Neural progenitor cell (in vitro differentiated cells): ENCODE measurements at regions not wholly inside any gene's neighbourhood (a gene's known extent, or its start where the extent isn't known, plus 50 kb on each side); places are given as distances from the start of the nearest gene placed in this dataset.
A peak's percentile ranks its signal among the peaks of the same experiment; 100 is the strongest.

Experiments used
- DNase-seq: peaks from one replicate; pipeline ENCODE4 v3.0.0-alpha.2; 2016; ENCODE audit warnings: low spot score
- H2AFZ ChIP-seq: fragments of 200-600 bp; sonication (generic); replicated peaks from 2 replicates; pipeline ENCODE4 v1.6.1; 2016; ENCODE audit warnings: antibody characterized with exemption
- H3F3A ChIP-seq: fragments of 200-600 bp; sonication (generic); 2 replicates; pipeline ENCODE4 v1.6.1; 2016; ENCODE audit warnings: antibody characterized with exemption, low read depth
- H3K27ac ChIP-seq: fragments of 200-600 bp; sonication (generic); 2 replicates; pipeline ENCODE4 v1.5.1; 2016; ENCODE audit warnings: mild to moderate bottlenecking
- H3K27me3 ChIP-seq: fragments of 200-600 bp; sonication (generic); 2 replicates; pipeline ENCODE4 v1.6.1; 2016; ENCODE audit warnings: mild to moderate bottlenecking, moderate library complexity
- H3K36me3 ChIP-seq: fragments of 200-600 bp; sonication (generic); 2 replicates; pipeline ENCODE4 v1.5.1; 2016
- H3K4me1 ChIP-seq: fragments of 200-600 bp; sonication (generic); 2 replicates; pipeline ENCODE4 v1.6.1; 2016; ENCODE audit warnings: mixed run types
- H3K4me2 ChIP-seq: fragments of 200-600 bp; sonication (generic); 2 replicates; pipeline ENCODE4 v1.6.1; 2016
- H3K4me3 ChIP-seq: fragments of 200-600 bp; sonication (generic); 2 replicates; pipeline ENCODE4 v1.5.1; 2016
- H3K79me2 ChIP-seq: fragments of 200-600 bp; sonication (generic); 2 replicates; pipeline ENCODE4 v1.6.1; 2016; ENCODE audit warnings: low read depth
- H3K9ac ChIP-seq: fragments of 200-600 bp; sonication (generic); 2 replicates; pipeline ENCODE4 v1.6.1; 2016
- H3K9me3 ChIP-seq: fragments of 200-600 bp; sonication (generic); 2 replicates; pipeline ENCODE4 v1.5.1; 2016; ENCODE audit warnings: low read depth
- H4K20me1 ChIP-seq: fragments of 200-600 bp; sonication (generic); 2 replicates; pipeline ENCODE4 v1.6.1; 2016; ENCODE audit warnings: low read depth
- H3K27ac Mint-ChIP-seq: 3 replicates; pipeline ENCODE4 v1.8.0; 2021; ENCODE audit warnings: mixed read lengths
- H3K27me3 Mint-ChIP-seq: 2 replicates; pipeline ENCODE4 v1.8.0; 2022; ENCODE audit warnings: low read depth, mild to moderate bottlenecking, inconsistent platforms, moderate library complexity, mixed read lengths; ENCODE audit not compliant: insufficient read depth
- H3K36me3 Mint-ChIP-seq: 3 replicates; pipeline ENCODE4 v1.8.0; 2021; ENCODE audit warnings: mixed read lengths
- H3K4me1 Mint-ChIP-seq: 3 replicates; pipeline ENCODE4 v1.8.0; 2021; ENCODE audit warnings: mixed read lengths
- H3K4me3 Mint-ChIP-seq: 3 replicates; pipeline ENCODE4 v1.8.0; 2021; ENCODE audit warnings: mild to moderate bottlenecking, moderate library complexity, mixed read lengths
- H3K9me3 Mint-ChIP-seq: 3 replicates; pipeline ENCODE4 v1.8.0; 2020; ENCODE audit warnings: mixed read lengths
- EZH2 ChIP-seq: fragments of 200-600 bp; sonication (generic); IDR thresholded peaks from 2 replicates; pipeline ENCODE4 v1.6.1; 2017; ENCODE audit warnings: antibody characterized with exemption, mild to moderate bottlenecking, moderate library complexity
- EZH2phosphoT487 ChIP-seq: fragments of 200-600 bp; sonication (generic); IDR thresholded peaks from 2 replicates; pipeline ENCODE4 v1.6.1; 2017; ENCODE audit warnings: antibody characterized with exemption
- TF ChIP-seq, protein P1 (sequence below): fragments of 200-600 bp; sonication (generic); IDR thresholded peaks from 2 replicates; pipeline ENCODE4 v1.5.1; 2017; ENCODE audit warnings: antibody characterized with exemption, mild to moderate bottlenecking

DNA sequence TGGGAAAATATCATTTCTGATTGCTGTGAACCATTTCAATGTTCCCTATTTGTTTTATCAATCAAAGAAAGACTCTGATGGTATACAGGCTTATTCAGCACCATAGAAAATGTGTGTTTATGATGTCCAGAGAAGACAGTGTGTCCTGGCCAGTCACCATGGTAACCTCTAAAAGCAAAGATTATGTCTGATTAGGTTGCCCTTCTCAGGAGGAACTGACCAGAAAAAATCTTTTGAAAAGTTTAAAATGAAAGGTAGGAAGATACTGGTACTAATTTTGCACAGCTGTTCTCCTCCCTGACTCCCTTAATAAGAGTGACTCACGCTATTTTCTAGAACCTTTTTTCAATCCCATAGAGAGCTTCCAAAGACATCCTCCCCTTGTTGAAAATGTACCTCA, 391.8 kb upstream of the DCN start:
- Histone ChIP-seq H3K4me3 (no peak overlapping the region), H3K4me2 (peak overlapping the region; percentile 35), H3F3A (no peaks in the 10 kb centered on the region), H3K27me3 (no peaks in the 10 kb centered on the region), H3K27ac (peak overlapping the region; percentile 40), H4K20me1 (no peaks in the 10 kb centered on the region), H3K9me3 (no peaks in the 10 kb centered on the region), H2AFZ (no peak overlapping the region), H3K9ac (no peak overlapping the region), H3K4me1 (peaks cover 20% of the 10 kb centered on the region), H3K36me3 (no peaks in the 10 kb centered on the region), H3K79me2 (no peaks in the 10 kb centered on the region)
- Mint-ChIP-seq H3K4me3 (no peak overlapping the region), H3K36me3 (no peaks in the 10 kb centered on the region), H3K27me3 (no peaks in the 10 kb centered on the region), H3K9me3 (no peaks in the 10 kb centered on the region), H3K4me1 (peaks cover 31% of the 10 kb centered on the region), H3K27ac (peak overlapping the region; percentile 47)
- TF ChIP-seq EZH2phosphoT487 (no peak), EZH2 (no peak)
- TF ChIP-seq, protein P1, sequence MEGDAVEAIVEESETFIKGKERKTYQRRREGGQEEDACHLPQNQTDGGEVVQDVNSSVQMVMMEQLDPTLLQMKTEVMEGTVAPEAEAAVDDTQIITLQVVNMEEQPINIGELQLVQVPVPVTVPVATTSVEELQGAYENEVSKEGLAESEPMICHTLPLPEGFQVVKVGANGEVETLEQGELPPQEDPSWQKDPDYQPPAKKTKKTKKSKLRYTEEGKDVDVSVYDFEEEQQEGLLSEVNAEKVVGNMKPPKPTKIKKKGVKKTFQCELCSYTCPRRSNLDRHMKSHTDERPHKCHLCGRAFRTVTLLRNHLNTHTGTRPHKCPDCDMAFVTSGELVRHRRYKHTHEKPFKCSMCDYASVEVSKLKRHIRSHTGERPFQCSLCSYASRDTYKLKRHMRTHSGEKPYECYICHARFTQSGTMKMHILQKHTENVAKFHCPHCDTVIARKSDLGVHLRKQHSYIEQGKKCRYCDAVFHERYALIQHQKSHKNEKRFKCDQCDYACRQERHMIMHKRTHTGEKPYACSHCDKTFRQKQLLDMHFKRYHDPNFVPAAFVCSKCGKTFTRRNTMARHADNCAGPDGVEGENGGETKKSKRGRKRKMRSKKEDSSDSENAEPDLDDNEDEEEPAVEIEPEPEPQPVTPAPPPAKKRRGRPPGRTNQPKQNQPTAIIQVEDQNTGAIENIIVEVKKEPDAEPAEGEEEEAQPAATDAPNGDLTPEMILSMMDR: no peak
- peak; percentile 16 for DNase-seq

DNA sequence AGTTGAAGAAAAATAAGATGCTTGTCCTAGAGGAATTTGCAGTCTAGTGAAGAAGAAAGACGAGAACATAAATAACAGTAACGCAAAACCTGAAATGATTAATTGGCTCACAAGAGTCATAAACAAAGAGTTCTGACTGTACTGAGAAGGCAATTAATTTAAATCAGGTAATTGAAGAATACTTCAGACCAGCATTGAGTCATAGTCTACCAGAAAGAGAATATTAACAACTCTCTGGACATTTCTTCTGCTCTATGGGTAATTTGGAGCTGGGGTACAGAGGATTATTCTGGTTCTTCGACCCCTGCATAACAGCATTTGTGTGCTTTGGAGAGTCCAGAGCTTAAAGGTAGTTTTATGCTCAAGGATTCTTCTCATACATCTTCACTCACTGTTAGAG, 390.3 kb upstream of the DCN start:
- Mint-ChIP-seq H3K4me1 (peaks cover 19% of the 10 kb centered on the region), H3K27ac (no peak overlapping the region), H3K4me3 (no peak overlapping the region), H3K36me3 (no peaks in the 10 kb centered on the region), H3K27me3 (no peaks in the 10 kb centered on the region), H3K9me3 (no peaks in the 10 kb centered on the region)
- Histone ChIP-seq H3K79me2 (no peaks in the 10 kb centered on the region), H3F3A (no peaks in the 10 kb centered on the region), H3K9me3 (no peaks in the 10 kb centered on the region), H4K20me1 (no peaks in the 10 kb centered on the region), H3K9ac (no peak overlapping the region), H3K27me3 (no peaks in the 10 kb centered on the region), H2AFZ (peak overlapping the region; percentile 11), H3K27ac (no peak overlapping the region), H3K4me3 (no peak overlapping the region), H3K4me2 (no peak overlapping the region), H3K4me1 (peaks cover 17% of the 10 kb centered on the region), H3K36me3 (no peaks in the 10 kb centered on the region)
- TF ChIP-seq EZH2 (no peak), EZH2phosphoT487 (no peak)
- TF ChIP-seq, protein P1: no peak
- DNase-seq: no peak

DNA sequence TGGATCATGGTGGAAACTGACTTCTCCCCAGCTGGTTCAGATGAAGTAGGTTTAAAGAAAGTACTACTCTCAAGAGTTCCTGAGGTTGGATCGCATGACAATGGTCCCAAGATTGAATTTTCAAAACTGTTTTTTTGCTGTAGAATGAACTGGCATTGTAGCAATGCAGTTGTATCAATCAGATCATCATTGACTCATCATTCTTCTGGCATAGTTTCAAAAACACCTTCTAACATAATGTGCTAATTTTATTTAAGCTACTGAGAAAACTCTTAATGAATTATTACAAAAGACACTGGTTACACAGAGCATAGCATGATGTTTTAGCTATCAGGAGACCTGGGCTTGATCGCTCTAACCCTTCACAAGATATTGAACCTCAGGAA, 384.5 kb upstream of the DCN start:
- no peak overlapping the region for H3K27ac Mint-ChIP-seq

More for the DNA sequence above, 384.5 kb upstream of the DCN start:
- Histone ChIP-seq H3K79me2 (no peaks in the 10 kb centered on the region), H3K4me3 (no peak overlapping the region), H3K4me1 (no peaks in the 10 kb centered on the region), H3K9me3 (no peaks in the 10 kb centered on the region), H3K27me3 (no peaks in the 10 kb centered on the region), H3K9ac (no peak overlapping the region), H3K4me2 (no peak overlapping the region), H4K20me1 (no peaks in the 10 kb centered on the region), H3F3A (no peaks in the 10 kb centered on the region), H3K36me3 (no peaks in the 10 kb centered on the region), H2AFZ (no peak overlapping the region), H3K27ac (no peak overlapping the region)
- Mint-ChIP-seq H3K4me1 (peaks cover 12% of the 10 kb centered on the region), H3K4me3 (no peak overlapping the region), H3K9me3 (no peaks in the 10 kb centered on the region), H3K36me3 (no peaks in the 10 kb centered on the region), H3K27me3 (peaks cover 2% of the 10 kb centered on the region)
- no peak for DNase-seq
- TF ChIP-seq EZH2: no peak
- no peak for TF ChIP-seq EZH2phosphoT487
- TF ChIP-seq, protein P1: no peak
